ENCODE measurements at regions not wholly inside any gene's neighbourhood (a gene's known extent, or its start where the extent isn't known, plus 50 kb on each side); places are given as distances from the start of the nearest gene placed in this dataset.

GRCh38 chr15:31254431-31255175 lies 72.0 kb upstream of the KLF13 start:
- TF ChIP-seq CTCF (IDR thresholded peaks at IDR 0.05; ENCODE audit: low read depth, low read length): no peak
- DNase-seq (ENCODE audit: extremely low read depth, low read depth): no peak

GRCh38 chr15:31255176-31255510 lies 71.5 kb upstream of the KLF13 start:
- TF ChIP-seq CTCF (IDR thresholded peaks at IDR 0.05; ENCODE audit: low read depth, low read length): no peak
- DNase-seq (ENCODE audit: extremely low read depth, low read depth): no peak

GRCh38 chr15:31255732-31256377 lies 70.8 kb upstream of the KLF13 start:
- no peak for DNase-seq (ENCODE audit: extremely low read depth, low read depth)
- no peak for TF ChIP-seq CTCF (IDR thresholded peaks at IDR 0.05; ENCODE audit: low read depth, low read length)

GRCh38 chr15:31256378-31257265 lies 70.0 kb upstream of the KLF13 start:
- TF ChIP-seq CTCF (IDR thresholded peaks at IDR 0.05; ENCODE audit: low read depth, low read length): no peak
- no peak for DNase-seq (ENCODE audit: extremely low read depth, low read depth)

GRCh38 chr15:31257286-31257685 lies 69.3 kb upstream of the KLF13 start:
- no peak for DNase-seq (ENCODE audit: extremely low read depth, low read depth)
- TF ChIP-seq CTCF (IDR thresholded peaks at IDR 0.05; ENCODE audit: low read depth, low read length): no peak

GRCh38 chr15:31258260-31258659 lies 68.4 kb upstream of the KLF13 start:
- no peak for DNase-seq (ENCODE audit: extremely low read depth, low read depth)
- no peak for TF ChIP-seq CTCF (IDR thresholded peaks at IDR 0.05; ENCODE audit: low read depth, low read length)

Data from AG09319 (cell line).